AG08396 (cell line): ENCODE measurements at regions not wholly inside any gene's neighbourhood (a gene's known extent, or its start where the extent isn't known, plus 50 kb on each side); places are given as distances from the start of the nearest gene placed in this dataset.
"Not testable (repeated sequence)": the region's sequence is repeated elsewhere in the genome, so short reads cannot be mapped to it uniquely, and the experiment has no call there.

Experiments used
- DNase-seq: peaks from one replicate; pipeline ENCODE4 v3.0.0; 2012; ENCODE audit warnings: low spot score, mixed read lengths

DNA sequence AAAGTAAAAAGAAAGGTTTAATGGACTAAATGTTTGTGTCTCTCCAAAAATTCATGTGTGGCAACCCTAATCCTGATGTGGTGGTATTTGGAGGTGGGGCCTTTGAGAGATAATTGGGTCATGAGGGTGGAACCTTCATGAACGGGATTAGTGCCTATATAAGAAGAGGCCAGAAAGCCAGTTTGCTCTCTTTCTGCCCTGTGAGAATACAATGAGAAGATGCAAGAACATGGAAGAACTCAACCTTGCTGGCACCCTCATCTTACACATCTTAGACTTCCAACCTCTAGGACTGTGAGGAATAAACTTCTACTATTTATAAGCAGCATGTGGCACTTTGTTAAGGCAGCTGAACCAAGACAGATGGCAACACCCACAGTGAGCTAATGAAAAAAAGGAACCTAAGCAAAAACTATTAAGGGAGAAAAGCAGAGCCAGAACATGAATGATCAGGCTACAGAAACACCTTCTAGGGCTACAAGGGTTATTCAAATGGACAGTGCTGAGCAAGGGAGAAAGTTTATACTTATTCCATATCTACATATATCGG is 159.5 kb downstream of the PLK2 start:
- DNase-seq = no peak

DNA sequence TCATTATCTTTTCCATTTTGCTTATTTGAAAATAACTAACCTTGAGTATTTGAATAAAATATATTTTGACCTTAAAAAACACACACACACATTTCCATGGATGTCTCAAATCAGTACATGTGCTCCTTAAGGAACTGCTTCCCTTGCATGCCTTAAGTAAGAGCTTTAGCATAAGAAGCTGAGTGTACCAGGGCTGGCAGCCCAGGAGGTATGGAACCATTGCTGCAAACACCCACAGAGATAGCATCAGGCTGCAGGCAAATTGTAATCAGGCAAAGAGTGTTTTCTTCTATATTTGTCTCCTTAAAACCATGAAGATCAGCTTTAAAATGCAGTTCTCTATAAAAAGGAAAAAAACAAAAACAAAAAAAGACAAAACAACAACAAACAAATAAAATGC is 160.6 kb downstream of the PLK2 start:
- DNase-seq = no peak

- DNase-seq = peak; percentile 8
These were observed 165.1 kb downstream of the PLK2 start for GRCh38 chr5:58294598-58295305.

DNA sequence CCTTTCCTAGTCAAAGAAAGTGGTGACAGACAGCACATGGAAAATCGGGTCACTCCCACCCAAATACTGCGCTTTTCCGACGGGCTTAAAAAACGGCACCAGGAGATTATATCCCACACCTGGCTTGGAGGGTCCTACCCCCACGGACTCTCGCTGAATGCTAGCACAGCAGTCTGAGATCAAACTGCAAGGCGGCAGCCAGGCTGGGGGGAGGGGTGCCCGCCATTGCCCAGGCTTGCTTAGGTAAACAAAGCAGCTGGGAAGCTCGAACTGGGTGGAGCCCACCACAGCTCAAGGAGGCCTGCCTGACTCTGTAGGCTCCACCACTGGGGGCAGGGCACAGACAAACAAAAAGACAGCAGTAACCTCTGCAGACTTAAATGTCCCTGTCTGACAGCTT is 171.6 kb downstream of the PLK2 start:
- not testable (repeated sequence) for DNase-seq

GRCh38 chr5:58286741-58287140 is 173.1 kb downstream of the PLK2 start:
- no peak for DNase-seq

GRCh38 chr5:58285900-58286299 is 174.0 kb downstream of the PLK2 start:
- no peak for DNase-seq

DNA sequence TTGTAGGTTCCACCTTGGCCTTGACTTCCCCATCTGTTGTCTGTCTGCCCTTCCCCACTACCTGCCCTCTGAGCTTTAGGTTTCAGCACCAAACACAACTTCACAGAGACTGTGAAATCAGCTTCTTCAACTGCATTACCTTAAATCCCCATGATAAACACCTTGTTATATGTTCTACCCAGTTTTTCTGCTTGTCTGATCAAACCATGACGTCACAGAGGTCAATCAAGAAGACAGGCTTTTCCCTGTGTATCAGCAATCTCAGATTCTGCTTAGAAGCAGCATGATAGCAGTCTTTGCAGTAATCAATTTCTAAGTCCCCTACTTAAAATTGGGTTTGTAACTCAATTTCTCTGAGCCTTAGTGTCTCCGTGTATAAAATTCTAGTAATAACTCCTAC is 175.0 kb downstream of the PLK2 start:
- DNase-seq = no peak

DNA sequence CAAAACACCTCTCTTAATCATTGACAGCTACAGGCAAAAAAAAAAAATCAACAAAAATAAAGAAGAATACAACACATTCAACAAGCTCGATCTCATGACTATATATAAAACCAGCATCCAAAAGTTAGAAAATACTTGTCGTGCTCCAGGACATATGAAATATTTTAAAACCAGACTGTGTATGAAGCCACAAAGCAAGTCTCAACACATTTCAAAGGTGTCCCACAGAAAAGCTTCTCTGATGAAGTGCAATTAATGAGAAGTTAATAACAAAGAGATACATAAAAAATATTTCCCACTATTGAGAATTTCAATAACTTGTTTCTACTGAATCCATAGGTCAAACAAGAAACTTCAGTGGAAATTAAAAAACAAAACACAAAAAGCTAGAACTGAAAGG is 178.7 kb downstream of the PLK2 start:
- DNase-seq = no peak

DNA sequence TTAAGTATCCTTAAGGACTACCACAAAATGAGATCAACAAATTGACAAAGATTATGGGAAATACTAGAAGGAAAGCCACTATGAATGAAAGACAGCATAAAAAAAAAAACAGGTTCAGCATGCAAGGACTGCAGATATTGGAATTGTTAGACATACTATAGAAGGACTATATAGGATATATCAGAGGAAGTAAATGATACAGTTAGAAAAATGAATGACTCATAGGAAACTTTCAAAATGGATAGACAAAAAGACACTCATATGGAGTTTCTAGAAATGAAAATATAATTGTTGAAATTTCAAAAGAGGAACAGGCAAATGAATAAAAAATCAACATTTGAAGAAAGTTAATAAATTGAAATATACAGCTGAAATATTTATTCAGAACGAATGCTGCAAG is 180.6 kb downstream of the PLK2 start:
- no peak for DNase-seq

GRCh38 chr5:58276431-58276830 is 183.5 kb downstream of the PLK2 start:
- DNase-seq = no peak

DNA sequence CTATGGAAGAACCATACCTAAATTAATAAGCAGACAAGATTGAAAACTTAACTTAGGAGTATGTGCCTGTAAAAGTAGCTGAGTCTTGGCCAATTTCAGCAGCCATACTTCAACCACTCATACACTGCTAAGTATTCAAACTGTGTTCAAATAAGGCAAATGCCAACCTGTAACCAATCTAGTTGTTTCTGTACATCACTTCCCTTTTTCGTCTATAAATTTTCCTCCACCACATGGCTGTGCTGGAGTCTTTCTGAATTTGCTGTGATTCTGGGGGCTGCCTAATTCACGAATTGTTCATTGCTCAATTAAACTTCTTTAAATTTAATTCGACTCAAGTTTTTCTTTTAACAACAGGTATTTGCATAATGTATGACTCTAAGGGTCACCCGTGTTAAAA is 184.4 kb downstream of the PLK2 start:
- DNase-seq = no peak

DNA sequence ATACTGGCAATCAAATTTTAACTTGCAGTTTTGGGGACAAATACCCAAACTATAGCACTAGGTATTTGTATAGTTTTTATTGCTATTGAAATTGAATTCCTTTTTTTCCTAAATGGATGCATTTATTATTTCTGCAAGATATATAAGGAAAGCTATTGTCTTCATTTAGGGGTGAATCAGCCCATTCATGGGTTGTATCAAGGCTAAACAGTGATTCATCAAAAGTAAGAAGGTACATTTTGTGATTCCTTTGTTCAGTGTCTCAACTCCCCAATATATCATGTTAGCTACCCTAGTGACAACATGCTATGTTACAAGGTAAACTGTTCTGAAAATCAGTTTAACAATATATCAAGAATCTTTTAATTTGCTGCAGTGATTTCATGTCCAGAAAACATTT is 185.7 kb downstream of the PLK2 start:
- no peak for DNase-seq

DNA sequence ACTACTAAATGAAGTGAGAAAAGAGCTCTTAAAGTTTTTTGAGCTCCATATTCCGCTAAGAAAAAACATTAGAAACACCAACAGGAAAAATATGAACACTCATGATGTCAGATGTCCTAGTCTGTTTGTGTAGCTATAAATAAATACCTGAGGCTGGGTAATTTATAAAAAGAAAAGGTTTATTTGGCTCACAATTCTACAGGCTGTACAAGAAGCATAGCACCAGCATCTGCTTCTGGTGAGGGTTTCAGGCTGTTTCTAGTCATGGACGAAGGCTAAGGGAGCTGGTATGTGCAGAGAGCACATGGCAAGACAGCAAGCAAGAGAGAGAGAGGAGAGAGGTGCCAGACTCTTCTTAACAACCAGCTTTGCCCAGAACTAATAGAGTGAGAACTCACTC is 186.2 kb downstream of the PLK2 start:
- no peak for DNase-seq

DNA sequence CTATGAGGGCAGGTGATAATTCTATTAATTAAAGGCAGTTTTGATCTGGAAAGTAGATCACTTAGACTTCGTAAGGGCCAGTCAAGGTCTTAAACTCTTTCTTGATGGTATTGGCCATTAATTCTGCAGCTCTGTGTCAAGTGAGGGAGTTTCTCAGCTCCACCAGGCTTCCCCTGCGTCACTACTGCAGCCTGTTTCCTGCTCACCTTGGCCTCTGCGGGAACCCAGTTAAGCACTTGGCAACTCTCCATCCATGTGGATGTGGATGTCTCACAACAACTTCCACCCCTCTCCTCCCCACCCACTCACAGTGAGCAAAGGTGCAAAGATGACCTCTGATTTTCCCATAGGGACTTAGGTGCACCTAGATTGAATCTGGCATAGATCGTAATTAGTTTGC is 191.6 kb downstream of the PLK2 start:
- no peak for DNase-seq

GRCh38 chr5:58266402-58266801 is 193.5 kb downstream of the PLK2 start:
- DNase-seq = no peak

DNA sequence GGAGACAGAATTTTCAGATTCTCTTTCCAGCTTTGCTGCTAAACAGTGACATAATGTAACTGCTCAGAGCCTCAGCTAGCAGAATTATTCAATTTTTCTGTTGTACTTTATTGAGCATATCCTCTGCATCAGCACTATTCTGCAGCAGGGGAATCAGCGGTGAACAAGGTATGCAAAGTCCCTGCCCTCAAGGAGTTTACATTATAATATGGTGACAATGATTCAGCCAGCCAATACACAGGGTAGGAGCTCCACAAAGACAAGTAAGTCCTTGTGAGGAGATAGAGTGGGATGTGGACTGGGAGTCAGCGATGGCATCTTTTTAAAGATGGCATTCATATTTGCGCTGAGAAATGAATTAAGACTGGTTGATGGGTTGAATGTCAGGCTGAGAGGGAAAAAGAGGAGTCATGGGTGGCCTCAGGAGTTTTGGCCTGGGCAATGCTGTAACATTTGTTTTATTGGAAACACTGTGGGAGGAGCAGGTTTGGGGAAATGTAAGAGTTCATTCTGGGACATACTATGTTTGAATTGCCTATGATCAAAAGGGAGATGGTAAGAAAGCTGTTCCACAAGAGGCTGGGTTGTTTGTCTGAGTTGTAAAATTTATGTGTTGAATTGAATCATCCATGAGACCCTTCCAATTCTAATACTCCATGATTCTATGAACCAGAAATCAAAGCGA is 194.5 kb downstream of the PLK2 start:
- no peak for DNase-seq

- DNase-seq = no peak
These were observed 195.6 kb downstream of the PLK2 start for GRCh38 chr5:58264276-58264675.

DNA sequence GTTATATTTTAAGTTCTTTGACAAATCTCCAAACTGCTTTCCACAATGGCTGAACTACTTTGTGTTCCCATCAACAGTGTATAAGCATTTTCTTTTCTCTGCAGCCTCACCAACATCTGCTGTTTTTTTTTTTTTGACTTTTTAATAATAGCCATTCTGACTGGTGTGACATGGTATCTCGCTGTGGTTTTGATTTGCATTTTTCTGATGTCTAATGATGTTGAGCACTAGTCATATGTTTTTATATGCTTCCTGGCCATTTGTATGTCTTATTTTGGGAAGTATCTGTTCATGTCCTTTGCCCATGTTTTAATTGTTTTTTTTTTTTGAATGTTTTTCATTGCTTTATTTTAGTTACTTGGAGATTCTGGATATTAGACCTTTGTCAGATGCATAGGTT is 196.6 kb downstream of the PLK2 start:
- DNase-seq = no peak

DNA sequence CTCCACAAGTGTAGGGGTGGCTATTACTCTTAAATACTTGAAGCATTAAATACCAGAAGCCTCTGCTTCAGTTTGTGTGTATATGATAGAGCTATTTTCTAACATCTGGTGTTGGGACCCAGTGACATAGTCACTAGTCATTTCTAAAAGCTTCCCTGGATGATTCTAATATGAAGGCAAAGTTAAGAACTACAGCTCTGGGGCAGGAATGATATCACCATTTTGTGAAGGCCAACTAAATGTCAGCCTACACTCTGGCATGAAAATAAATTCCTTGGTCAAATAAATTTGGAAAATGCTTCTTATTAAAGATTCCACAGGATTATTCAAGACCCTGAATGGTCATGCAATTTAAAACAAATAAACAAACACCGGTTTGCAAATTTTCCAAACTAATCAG is 197.7 kb downstream of the PLK2 start:
- DNase-seq = no peak

- no peak for DNase-seq
These were observed 198.3 kb downstream of the PLK2 start for GRCh38 chr5:58261605-58262004.

DNA sequence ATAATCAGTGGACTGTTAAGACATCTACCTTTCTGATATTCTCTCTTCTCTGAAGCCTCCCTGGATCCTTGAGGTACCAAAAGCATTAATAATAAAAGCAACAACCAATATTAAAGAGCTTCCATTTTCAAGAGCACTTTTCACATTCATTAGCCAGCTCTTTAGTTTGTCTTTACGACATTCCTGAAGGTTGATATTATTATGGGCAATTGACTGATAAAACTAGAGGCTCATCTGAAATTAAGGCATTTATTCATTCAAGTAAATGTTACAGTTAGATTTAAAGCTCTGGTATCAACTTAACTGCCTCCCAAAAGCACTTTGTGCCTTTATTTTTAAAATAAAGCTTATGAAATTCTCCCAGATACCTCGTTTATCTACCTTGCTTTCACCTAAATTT is 199.6 kb downstream of the PLK2 start:
- DNase-seq = no peak

GRCh38 chr5:58259685-58260152 is 200.2 kb downstream of the PLK2 start:
- DNase-seq = peak; percentile 55

DNA sequence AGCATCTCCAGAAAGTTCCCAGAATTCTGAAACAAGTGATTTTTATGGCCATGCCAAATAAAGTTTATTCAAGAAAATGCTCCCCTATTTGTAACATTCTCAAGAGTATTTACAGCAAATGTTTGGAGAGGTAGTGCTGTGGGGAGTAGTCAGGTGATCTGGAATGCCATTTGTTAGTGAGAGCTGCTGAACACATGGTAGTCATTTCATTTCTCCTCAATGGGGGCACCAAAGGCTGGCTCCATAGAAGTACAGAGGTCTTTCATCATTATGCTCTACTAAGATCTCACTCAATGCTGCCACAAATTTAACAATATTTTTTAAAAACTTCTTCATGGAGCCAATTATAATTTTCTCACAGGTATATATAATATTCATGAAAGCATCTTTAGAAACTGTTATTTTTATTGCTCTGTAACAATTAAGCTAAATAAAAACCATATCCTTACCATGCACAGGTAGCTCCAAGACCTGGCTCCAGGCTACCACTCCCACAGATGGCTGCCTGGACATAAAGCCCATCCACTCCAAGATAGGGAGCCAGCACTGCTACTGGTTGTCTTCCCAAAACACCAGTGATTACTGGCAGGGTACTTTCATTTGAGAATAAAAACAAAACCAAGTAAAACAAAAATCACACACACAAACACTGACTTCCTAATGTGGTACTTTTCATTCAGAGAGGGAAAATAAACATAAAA is 200.8 kb downstream of the PLK2 start:
- DNase-seq = no peak
